IPS DF 6.9 (cell line): ENCODE measurements at regions not wholly inside any gene's neighbourhood (a gene's known extent, or its start where the extent isn't known, plus 50 kb on each side); places are given as distances from the start of the nearest gene placed in this dataset.
"Not testable (repeated sequence)": the region's sequence is repeated elsewhere in the genome, so short reads cannot be mapped to it uniquely, and the experiment has no call there.

Experiments used
- DNase-seq: peaks from one replicate; pipeline ENCODE4 v3.0.0-alpha.2; 2013; ENCODE audit warnings: low read depth, low spot score
- H3K27ac ChIP-seq: one replicate; pipeline ENCODE4 v1.5.1; 2013; ENCODE audit warnings: low read length, control low read depth
- H3K27me3 ChIP-seq: 2 replicates; pipeline ENCODE4 v1.6.1; 2013; ENCODE audit warnings: mild to moderate bottlenecking, low read length; ENCODE audit not compliant: control insufficient read depth, insufficient read depth
- H3K36me3 ChIP-seq: 2 replicates; pipeline ENCODE4 v1.6.1; 2013; ENCODE audit warnings: low read length; ENCODE audit not compliant: control insufficient read depth, insufficient read depth
- H3K4me1 ChIP-seq: 2 replicates; pipeline ENCODE4 v1.6.1; 2013; ENCODE audit warnings: low read length; ENCODE audit not compliant: control insufficient read depth, insufficient read depth
- H3K4me3 ChIP-seq: 2 replicates; pipeline ENCODE4 v1.5.1; 2013; ENCODE audit warnings: mild to moderate bottlenecking, low read length
- H3K9me3 ChIP-seq: 2 replicates; pipeline ENCODE4 v1.6.1; 2013; ENCODE audit warnings: low read length, inconsistent platforms; ENCODE audit not compliant: control insufficient read depth, insufficient read depth
- WGBS: extraction: QIAGEN DNeasy Blood & Tissue Kit; methylation state at CpG from one replicate; pipeline ENCODE4 v1.1.7; 2013; ENCODE audit warnings: mixed read lengths, missing lambda C conversion rate; ENCODE audit not compliant: insufficient read length, insufficient coverage; 5-methylcytosine and 5-hydroxymethylcytosine counted together

DNA sequence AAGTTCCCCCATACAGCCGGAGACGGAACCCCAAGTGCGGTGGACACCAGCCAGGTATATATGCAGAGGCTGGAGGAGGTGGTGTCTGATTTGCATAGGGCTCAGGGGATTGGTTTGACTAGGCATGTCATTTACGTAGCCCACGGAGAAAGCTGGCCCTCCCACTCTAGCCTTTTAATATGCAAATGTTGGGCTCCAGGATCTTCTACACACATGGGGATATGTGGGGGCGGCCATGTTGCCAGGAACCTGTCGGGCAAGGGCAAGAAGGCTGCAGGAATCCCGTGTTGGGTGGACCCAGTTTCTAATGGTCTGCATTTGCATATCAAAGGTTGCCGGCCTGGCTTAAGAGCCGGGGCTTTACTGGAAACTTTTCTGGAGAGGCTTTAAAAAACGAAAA is 57.4 kb downstream of the FTHL17 start:
- no CpG with 5 or more reads among the region's 11 CpGs for WGBS
- H3K4me3 ChIP-seq, DNase-seq: not testable (repeated sequence)

DNA sequence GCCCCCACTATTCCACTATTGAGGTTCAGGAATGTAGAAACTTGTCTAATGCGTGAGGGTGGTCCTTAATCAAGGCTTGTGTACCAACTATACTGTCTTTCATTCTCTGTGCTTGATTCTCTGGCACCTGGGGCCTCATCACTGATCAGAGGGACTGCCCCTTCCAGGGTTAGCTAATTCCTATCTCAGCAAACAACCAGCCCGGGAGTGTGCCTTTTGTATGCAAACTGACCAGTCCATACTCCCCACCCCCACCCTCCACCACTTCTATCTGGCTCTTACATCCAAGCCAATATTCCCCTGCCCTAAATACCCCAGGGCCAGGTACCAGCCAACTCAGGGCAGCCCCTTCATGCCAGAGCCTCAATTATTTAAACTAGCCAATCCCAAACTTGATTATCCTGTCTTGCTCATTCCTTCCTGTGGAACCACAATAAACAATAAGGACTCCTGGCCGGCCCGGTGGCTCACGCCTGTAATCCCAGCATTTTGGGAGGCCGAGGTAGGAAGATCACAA is 59.3 kb downstream of the FTHL17 start:
- DNase-seq = no peak

More for the DNA sequence above, 57.4 kb downstream of the FTHL17 start:
- H3K36me3 ChIP-seq, H3K27me3 ChIP-seq, H3K27ac ChIP-seq, H3K9me3 ChIP-seq, H3K4me1 ChIP-seq: not testable (repeated sequence)

DNA sequence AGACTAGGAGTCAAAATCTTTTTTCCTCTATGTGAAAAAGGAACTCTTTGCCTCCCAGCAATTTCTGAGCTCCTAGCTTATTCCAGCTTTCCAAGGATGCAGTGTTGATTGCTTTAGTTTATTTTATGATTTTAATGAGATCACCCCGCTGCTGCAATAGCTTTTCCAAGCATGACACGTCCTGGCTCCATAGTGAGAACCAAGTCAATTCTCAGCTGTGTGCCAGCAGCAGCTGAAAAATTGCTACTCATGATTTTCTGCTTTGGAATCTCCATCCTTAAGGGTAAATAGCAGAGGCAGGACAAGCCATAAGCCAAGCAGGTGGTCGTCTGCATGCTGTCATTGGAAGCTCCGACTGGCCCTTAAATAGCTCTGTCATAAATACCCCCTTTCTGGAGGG is 64.5 kb downstream of the FTHL17 start:
- no CpG with 5 or more reads among the region's 4 CpGs for WGBS
- Histone ChIP-seq H3K9me3 (no peaks in the 10 kb centered on the region), H3K27ac (no peak overlapping the region), H3K36me3 (no peaks in the 10 kb centered on the region), H3K4me3 (no peak overlapping the region), H3K4me1 (no peaks in the 10 kb centered on the region), H3K27me3 (no peaks in the 10 kb centered on the region)
- no peak for DNase-seq

More for the DNA sequence above, 59.3 kb downstream of the FTHL17 start:
- no peaks in the 10 kb centered on the region for H3K27me3 ChIP-seq
- no peaks in the 10 kb centered on the region for H3K9me3 ChIP-seq
- H3K4me3 ChIP-seq = no peak overlapping the region
- H3K36me3 ChIP-seq = no peaks in the 10 kb centered on the region
- WGBS = no CpG with 5 or more reads among the region's 6 CpGs
- H3K27ac ChIP-seq = no peak overlapping the region
- no peaks in the 10 kb centered on the region for H3K4me1 ChIP-seq

DNA sequence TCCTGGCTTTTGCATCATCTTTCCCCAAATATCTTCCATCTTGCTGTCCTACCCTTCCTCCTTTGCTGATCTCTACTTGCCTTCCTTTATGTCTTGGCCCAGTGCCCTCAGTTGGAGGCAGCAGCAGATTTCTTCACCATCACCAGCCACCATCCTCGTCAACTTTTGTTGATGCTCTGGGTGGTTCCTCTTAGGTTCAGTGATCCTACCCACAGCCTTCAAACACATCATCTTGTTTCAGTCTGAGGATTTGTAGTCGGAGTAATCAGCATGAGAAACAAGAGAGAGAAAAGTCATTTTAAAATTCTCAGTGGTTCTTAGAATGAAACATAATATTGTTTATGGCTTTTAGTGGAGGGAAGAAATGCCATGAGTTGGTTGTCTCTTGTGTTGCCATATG is 65.8 kb downstream of the FTHL17 start:
- no peak overlapping the region for H3K4me3 ChIP-seq
- no peaks in the 10 kb centered on the region for H3K4me1 ChIP-seq
- no peaks in the 10 kb centered on the region for H3K9me3 ChIP-seq
- DNase-seq = no peak
- H3K36me3 ChIP-seq = no peaks in the 10 kb centered on the region
- WGBS = no CpG with 5 or more reads among the region's 2 CpGs
- H3K27me3 ChIP-seq = no peaks in the 10 kb centered on the region
- no peak overlapping the region for H3K27ac ChIP-seq

DNA sequence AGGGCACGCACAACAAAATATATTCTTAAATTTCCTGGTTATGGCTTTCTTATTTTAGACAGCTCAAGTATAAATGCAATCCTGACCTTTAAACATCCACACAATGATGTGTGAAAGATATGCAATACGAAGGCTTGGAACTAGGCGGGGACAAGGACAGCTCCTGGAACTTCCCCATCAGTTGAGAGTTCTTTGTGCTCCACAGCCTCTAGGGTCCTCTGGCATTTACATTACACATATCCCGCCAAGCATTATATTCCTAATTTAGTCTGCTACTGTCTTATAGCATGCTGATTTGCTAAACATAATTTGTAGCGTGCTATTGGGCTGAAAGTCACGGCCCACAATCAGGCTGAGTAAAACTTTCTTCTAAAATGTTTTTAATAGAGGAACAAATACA is 74.4 kb downstream of the FTHL17 start:
- no CpG with 5 or more reads among the region's 6 CpGs for WGBS
- H3K36me3 ChIP-seq = no peaks in the 10 kb centered on the region
- no peak for DNase-seq
- H3K9me3 ChIP-seq = no peaks in the 10 kb centered on the region
- H3K27me3 ChIP-seq = no peaks in the 10 kb centered on the region
- H3K4me3 ChIP-seq = no peak overlapping the region
- H3K27ac ChIP-seq = no peak overlapping the region
- H3K4me1 ChIP-seq = no peaks in the 10 kb centered on the region

DNA sequence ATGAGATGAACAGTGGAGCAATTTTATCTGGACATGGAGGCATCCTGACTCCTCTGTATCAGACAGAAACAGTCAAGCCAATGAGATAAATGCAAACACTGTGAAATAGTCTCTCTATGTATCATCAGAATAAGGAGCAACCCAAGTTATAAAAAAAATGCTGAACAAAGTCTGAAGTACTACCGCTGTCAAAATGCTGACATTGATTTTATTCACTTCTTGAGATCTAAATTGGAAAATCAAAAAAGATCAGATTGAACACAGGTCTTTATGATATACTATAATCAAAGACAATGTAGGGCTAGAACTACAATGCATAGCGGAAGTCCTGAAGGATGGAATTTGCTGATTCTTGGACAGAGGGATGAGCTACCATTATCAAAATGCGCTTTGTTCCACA is 76.1 kb downstream of the FTHL17 start:
- no peaks in the 10 kb centered on the region for H3K9me3 ChIP-seq
- H3K27me3 ChIP-seq = no peaks in the 10 kb centered on the region
- WGBS = no CpG with 5 or more reads among the region's 3 CpGs
- H3K4me3 ChIP-seq = no peak overlapping the region
- no peaks in the 10 kb centered on the region for H3K36me3 ChIP-seq
- no peaks in the 10 kb centered on the region for H3K4me1 ChIP-seq
- no peak for DNase-seq
- H3K27ac ChIP-seq = no peak overlapping the region

DNA sequence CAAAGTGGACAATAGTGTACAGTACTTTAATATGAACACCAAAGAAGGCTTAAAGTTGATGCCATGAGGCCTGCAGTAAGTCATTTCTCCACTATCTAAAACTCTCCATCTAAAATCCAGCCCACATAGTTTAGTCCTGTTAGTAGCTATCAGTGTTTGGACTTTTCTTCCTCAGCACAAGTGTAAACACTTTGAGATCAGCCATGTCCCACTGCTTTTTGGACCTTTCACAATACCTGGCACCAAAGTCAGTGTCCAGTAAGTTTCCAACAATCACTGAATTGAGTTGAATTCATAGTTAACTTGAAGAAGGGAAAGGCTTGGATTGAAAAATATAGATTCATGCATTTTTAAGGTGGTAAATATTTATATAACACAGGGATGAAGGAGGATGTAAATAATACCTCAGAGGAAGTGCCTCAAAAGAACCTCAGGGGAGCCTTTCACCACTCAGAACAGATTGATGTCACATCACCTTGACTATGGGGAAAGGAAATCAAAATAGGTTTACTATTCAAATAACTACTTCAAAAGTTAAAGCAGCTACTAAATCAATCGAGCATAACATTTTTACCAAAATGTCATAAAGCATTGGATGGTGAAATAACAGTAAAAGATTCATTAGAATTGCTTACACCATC is 76.7 kb downstream of the FTHL17 start:
- Histone ChIP-seq H3K9me3 (no peaks in the 10 kb centered on the region), H3K27me3 (no peaks in the 10 kb centered on the region), H3K4me3 (no peak overlapping the region), H3K27ac (no peak overlapping the region), H3K36me3 (no peaks in the 10 kb centered on the region), H3K4me1 (no peaks in the 10 kb centered on the region)
- DNase-seq = no peak
- WGBS = no CpG with 5 or more reads among the region's 1 CpG

DNA sequence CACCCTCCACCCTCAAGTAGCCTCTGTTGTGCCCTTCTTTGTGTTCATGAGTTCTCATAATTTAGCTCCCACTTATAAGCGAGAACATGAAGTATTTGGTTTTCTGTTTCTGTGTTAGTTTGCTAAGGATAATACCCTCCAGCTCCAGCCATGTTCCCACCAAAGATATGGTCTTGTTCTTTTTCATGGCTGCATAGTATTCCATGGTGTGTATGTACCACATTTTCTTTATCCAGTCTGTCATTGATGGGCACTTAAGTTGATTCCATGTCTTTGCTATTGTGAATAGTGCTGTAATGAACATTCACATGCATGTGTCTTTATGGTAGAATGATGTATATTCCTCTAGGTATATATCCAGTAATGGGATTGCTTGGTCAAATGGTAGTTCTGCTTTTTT is 77.8 kb downstream of the FTHL17 start:
- H3K27ac ChIP-seq, H3K36me3 ChIP-seq, DNase-seq, H3K4me1 ChIP-seq, H3K4me3 ChIP-seq, H3K27me3 ChIP-seq, H3K9me3 ChIP-seq: not testable (repeated sequence)
- WGBS = no CpG with 5 or more reads among the region's 1 CpG

DNA sequence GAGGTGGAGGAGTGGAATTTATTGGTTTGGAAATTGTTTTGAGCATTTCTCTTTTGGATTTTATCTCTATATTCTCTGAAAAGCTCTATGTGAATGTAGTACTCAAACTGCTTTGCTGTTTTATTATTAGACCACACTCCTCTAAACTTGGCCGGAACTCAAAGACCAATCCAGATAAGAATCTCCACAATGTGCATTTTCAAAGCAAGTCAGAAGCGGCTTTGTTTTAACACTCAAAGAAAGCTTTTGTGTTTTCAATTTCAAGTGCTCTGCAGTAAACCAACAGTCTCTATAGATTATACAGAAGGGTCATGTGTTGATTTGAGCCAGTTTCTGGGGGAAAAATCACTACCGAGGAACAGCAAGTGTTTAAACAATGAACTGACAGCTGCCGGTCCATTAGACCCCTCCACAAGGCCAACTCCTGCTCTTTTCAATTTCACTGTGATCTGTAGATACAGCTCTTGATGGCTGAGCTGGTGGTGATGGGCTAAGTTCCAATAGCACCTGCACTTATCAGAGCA is 79.4 kb downstream of the FTHL17 start:
- Histone ChIP-seq H3K4me1 (no peaks in the 10 kb centered on the region), H3K27ac (no peak overlapping the region), H3K4me3 (no peak overlapping the region), H3K9me3 (no peaks in the 10 kb centered on the region), H3K36me3 (no peaks in the 10 kb centered on the region), H3K27me3 (no peaks in the 10 kb centered on the region)
- no CpG with 5 or more reads among the region's 4 CpGs for WGBS
- no peak for DNase-seq

DNA sequence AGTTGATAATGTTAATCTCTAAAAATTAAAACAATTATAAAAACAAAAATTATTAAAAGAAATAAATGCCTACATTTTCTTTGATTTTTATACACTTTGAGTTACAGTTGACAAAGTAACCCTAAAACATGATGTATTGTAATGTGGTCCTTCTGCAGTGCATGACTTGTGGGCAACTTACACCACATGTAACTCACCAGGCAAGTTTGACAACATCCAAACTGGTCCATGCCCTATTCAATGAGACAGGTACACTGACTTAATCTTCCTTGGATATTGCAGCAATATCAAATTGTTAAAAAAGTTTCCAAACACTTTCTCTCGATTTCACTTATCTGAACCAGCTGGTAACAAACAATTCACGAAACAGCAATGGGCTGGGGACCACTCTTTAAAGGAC is 81.5 kb downstream of the FTHL17 start:
- no CpG with 5 or more reads among the region's 2 CpGs for WGBS
- DNase-seq = no peak
- no peak overlapping the region for H3K4me3 ChIP-seq
- no peaks in the 10 kb centered on the region for H3K36me3 ChIP-seq
- no peaks in the 10 kb centered on the region for H3K9me3 ChIP-seq
- H3K27ac ChIP-seq = no peak overlapping the region
- no peaks in the 10 kb centered on the region for H3K4me1 ChIP-seq
- no peaks in the 10 kb centered on the region for H3K27me3 ChIP-seq

DNA sequence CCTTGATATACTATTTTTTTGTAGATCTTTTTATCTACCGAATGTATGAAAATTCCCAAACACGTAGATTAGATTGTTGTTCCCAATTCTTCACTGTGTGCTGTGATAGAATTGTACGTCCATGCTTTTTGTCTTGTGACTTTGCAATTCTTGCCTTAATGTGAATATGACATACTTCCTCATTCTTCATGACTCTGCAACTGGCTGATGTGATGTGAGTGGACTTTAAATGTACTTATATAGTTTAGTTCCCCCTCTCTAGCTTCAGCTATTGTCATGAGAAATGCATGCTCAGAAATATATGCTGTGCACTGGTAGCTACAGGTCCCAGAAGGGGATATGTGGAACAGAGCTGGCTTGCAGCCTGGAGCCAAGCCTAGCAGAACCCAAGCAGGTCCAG is 89.4 kb downstream of the FTHL17 start:
- no peaks in the 10 kb centered on the region for H3K4me1 ChIP-seq
- H3K27ac ChIP-seq = no peak overlapping the region
- no peak for DNase-seq
- H3K27me3 ChIP-seq = no peaks in the 10 kb centered on the region
- no peaks in the 10 kb centered on the region for H3K9me3 ChIP-seq
- H3K4me3 ChIP-seq = no peak overlapping the region
- no CpG with 5 or more reads among the region's 3 CpGs for WGBS
- no peaks in the 10 kb centered on the region for H3K36me3 ChIP-seq
